CD4-positive, alpha-beta T cell (primary cell): ENCODE measurements at regions not wholly inside any gene's neighbourhood (a gene's known extent, or its start where the extent isn't known, plus 50 kb on each side); places are given as distances from the start of the nearest gene placed in this dataset.
A peak's percentile ranks its signal among the peaks of the same experiment; 100 is the strongest.

Source experiments
- ATAC-seq: fragments of 200-7000 bp; cut with Tn5 transposase; one replicate; pipeline ENCODE4 v1.10.0; 2022; ENCODE audit warnings: mild to moderate bottlenecking; ENCODE audit not compliant: poor library complexity
- CTCF ChIA-PET: fragments of 350-600 bp; sonication (Branson Sonifier 250); formaldehyde crosslinking; loops from one replicate; lab custom pipeline; 2021; ENCODE audit warnings: antibody characterized with exemption, inconsistent platforms; lab: Charles Lee
- POLR2A ChIA-PET: fragments of 350-600 bp; sonication (Branson Sonifier 250); formaldehyde crosslinking; loops from one replicate; lab custom pipeline; 2021; ENCODE audit warnings: antibody characterized with exemption, inconsistent platforms; lab: Charles Lee
- DNase-seq, 14 experiments: peaks; one replicate each; pipeline ENCODE4 v3.0.0-alpha.2; 2013 to 2020; ENCODE audit warnings: mixed read lengths in 2 of 14
- H3K27ac ChIP-seq, 2 donors: one replicate each; pipeline versions ENCODE4 v1.5.1 to v1.7.0; 2013; ENCODE audit warnings: low read length in 2 of 2, low read depth in 1 of 2, mild to moderate bottlenecking in 1 of 2
- H3K27me3 ChIP-seq, 2 experiments: 1 replicate in 1 of 2; 2 replicates in 1 of 2; pipeline versions ENCODE4 v1.6.1 to v1.7.0; 2013; ENCODE audit warnings: low read length in 2 of 2, control low read depth in 1 of 2, mild to moderate bottlenecking in 1 of 2, moderate library complexity in 1 of 2; ENCODE audit not compliant: insufficient read depth in 2 of 2, control insufficient read depth in 1 of 2
- H3K36me3 ChIP-seq: one replicate; pipeline ENCODE4 v1.6.1; 2013; ENCODE audit warnings: low read length, control low read depth; ENCODE audit not compliant: insufficient read depth
- H3K4me1 ChIP-seq: one replicate; pipeline ENCODE4 v1.6.1; 2013; ENCODE audit warnings: low read length, control low read depth; ENCODE audit not compliant: insufficient read depth
- H3K4me3 ChIP-seq: one replicate; pipeline ENCODE4 v1.5.1; 2013; ENCODE audit warnings: mild to moderate bottlenecking, low read length, moderate library complexity
- H3K9me3 ChIP-seq, 2 experiments: 1 replicate in 1 of 2; 2 replicates in 1 of 2; pipeline versions ENCODE4 v1.6.1 to v1.7.0; 2013; ENCODE audit warnings: low read length in 2 of 2, mild to moderate bottlenecking in 2 of 2, control low read depth in 1 of 2, moderate library complexity in 1 of 2; ENCODE audit not compliant: control insufficient read depth in 1 of 2, insufficient read depth in 1 of 2
- H3K27ac Mint-ChIP-seq: one replicate; pipeline ENCODE4 v1.8.0; 2020; ENCODE audit warnings: mixed read lengths
- H3K27me3 Mint-ChIP-seq: one replicate; pipeline ENCODE4 v1.8.0; 2021; ENCODE audit warnings: mixed read lengths
- H3K36me3 Mint-ChIP-seq: one replicate; pipeline ENCODE4 v1.8.0; 2021; ENCODE audit warnings: low read depth, mixed read lengths
- H3K4me1 Mint-ChIP-seq: one replicate; pipeline ENCODE4 v1.8.0; 2021; ENCODE audit warnings: low read depth, mixed read lengths
- H3K4me3 Mint-ChIP-seq: one replicate; pipeline ENCODE4 v1.8.0; 2020; ENCODE audit warnings: mild to moderate bottlenecking, mixed read lengths
- H3K9me3 Mint-ChIP-seq: one replicate; pipeline ENCODE4 v1.8.0; 2020; ENCODE audit warnings: mixed read lengths
- CTCF ChIP-seq: fragments of 200-600 bp; IDR thresholded peaks from one replicate; pipeline ENCODE4 v1.8.0; 2022; ENCODE audit warnings: antibody characterized with exemption, mild to moderate bottlenecking
- intact Hi-C, 2 experiments: fragments of 100-400 bp; cut with DNase I in 1 of 2; cut with micrococcal nuclease in 1 of 2; formaldehyde crosslinking; loops; one replicate each; pipeline versions ENCODE4 v1.15.1 to v1.9.0; 2023 to 2025; cut with DNase I, micrococcal nuclease

GRCh38 chr17:13931800-13932460 is 137.4 kb upstream of the COX10 start:
- DNase-seq = peak in 3 of 14 experiments; percentile 15 to 65 (median 55)
- Mint-ChIP-seq H3K4me3 (no peak overlapping the region), H3K27ac (no peak overlapping the region), H3K27me3 (no peaks in the 10 kb centered on the region), H3K9me3 (peaks cover 4% of the 10 kb centered on the region), H3K4me1 (no peaks in the 10 kb centered on the region), H3K36me3 (no peaks in the 10 kb centered on the region)
- no peak for ATAC-seq
- no peaks in the 10 kb centered on the region for H3K4me1 ChIP-seq
- TF ChIP-seq CTCF = no peak
- no peaks in the 10 kb centered on the region for H3K27me3 ChIP-seq
- H3K36me3 ChIP-seq = no peaks in the 10 kb centered on the region
- no peak overlapping the region for H3K4me3 ChIP-seq
- POLR2A ChIA-PET = no interaction called here
- no peak overlapping the region for H3K27ac ChIP-seq
- intact Hi-C loops = no loop called here
- H3K9me3 ChIP-seq = no peaks in the 10 kb centered on the region
- CTCF ChIA-PET = no interaction called here

- H3K27ac Mint-ChIP-seq = no peak overlapping the region
- H3K36me3 ChIP-seq = no peaks in the 10 kb centered on the region
- H3K4me1 Mint-ChIP-seq = no peaks in the 10 kb centered on the region
- H3K27me3 ChIP-seq = no peaks in the 10 kb centered on the region
- ChIA-PET CTCF (interaction anchor here (0.5 kb wide), 1 partner anchor 340 kb away, joined by 3 read pairs; no protein-coding TSS in a partner anchor), POLR2A (no interaction called here)
- TF ChIP-seq CTCF = no peak
- no peaks in the 10 kb centered on the region for H3K9me3 ChIP-seq
- no peak overlapping the region for H3K4me3 Mint-ChIP-seq
- no peaks in the 10 kb centered on the region for H3K4me1 ChIP-seq
- ATAC-seq = no peak
- no peak for DNase-seq
- H3K4me3 ChIP-seq = no peak overlapping the region
- no peak overlapping the region for H3K27ac ChIP-seq
- intact Hi-C loops = no loop called here
- H3K36me3 Mint-ChIP-seq = no peaks in the 10 kb centered on the region
- H3K27me3 Mint-ChIP-seq = no peaks in the 10 kb centered on the region
- H3K9me3 Mint-ChIP-seq = peaks cover 4% of the 10 kb centered on the region
Observed at GRCh38 chr17:13933441-13934276, 135.6 kb upstream of the COX10 start.

- no peak overlapping the region for H3K4me3 ChIP-seq
- intact Hi-C loops = no loop called here
- H3K27ac Mint-ChIP-seq = no peak overlapping the region
Observed at GRCh38 chr17:13939222-13939621, 130.1 kb upstream of the COX10 start.

More at GRCh38 chr17:13939222-13939621, 130.1 kb upstream of the COX10 start:
- Mint-ChIP-seq H3K27me3 (no peaks in the 10 kb centered on the region), H3K9me3 (no peaks in the 10 kb centered on the region), H3K4me1 (no peaks in the 10 kb centered on the region), H3K4me3 (no peak overlapping the region), H3K36me3 (no peaks in the 10 kb centered on the region)
- ATAC-seq (no peak), DNase-seq (no peak)
- H3K4me1 ChIP-seq = no peaks in the 10 kb centered on the region
- ChIA-PET CTCF (no interaction called here), POLR2A (interaction anchor here (0.7 kb wide), 1 partner anchor 21 kb away, joined by 3 read pairs; no protein-coding TSS in a partner anchor)
- no peaks in the 10 kb centered on the region for H3K9me3 ChIP-seq
- H3K27me3 ChIP-seq = no peaks in the 10 kb centered on the region
- no peak overlapping the region for H3K27ac ChIP-seq
- no peaks in the 10 kb centered on the region for H3K36me3 ChIP-seq
- no peak for TF ChIP-seq CTCF
